ENCODE measurements at regions not wholly inside any gene's neighbourhood (a gene's known extent, or its start where the extent isn't known, plus 50 kb on each side); places are given as distances from the start of the nearest gene placed in this dataset.

- TF ChIP-seq ZBTB7A (IDR thresholded peaks at IDR 0.05; ENCODE audit: low read depth) (no peak), CREB1 (IDR thresholded peaks at IDR 0.05; ENCODE audit: low read depth) (no peak), MAX (IDR thresholded peaks at IDR 0.05) (no peak), RAD21 (IDR thresholded peaks at IDR 0.05; ENCODE audit: low read depth) (no peak)
These were observed 516.2 kb downstream of the HAPSTR1 start for GRCh38 chr16:9607515-9608230.

Data from Ishikawa (cell line).